ENCODE measurements at regions not wholly inside any gene's neighbourhood (a gene's known extent, or its start where the extent isn't known, plus 50 kb on each side); places are given as distances from the start of the nearest gene placed in this dataset.

DNA sequence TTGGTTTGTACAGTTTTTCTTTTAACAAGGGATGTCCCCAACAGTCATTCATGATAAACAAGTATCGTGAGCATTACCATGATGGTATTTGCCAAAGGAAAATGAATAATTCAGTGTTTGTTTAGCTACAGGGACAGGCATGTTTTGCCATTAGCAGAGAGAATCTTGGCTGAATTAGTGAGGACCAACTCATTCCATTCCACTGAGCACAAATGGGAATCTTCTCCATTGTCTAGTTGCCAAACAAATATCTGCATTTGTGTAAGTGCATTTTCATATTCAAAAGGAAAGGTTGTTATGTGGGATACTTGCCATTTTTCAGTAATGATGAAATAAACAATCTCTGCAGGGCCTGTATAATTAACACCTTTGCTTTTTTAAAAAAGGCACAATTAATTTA, 1762.6 kb downstream of the RPA4 start:
- TF ChIP-seq CREB1 (CRISPR knock-in tag; IDR thresholded peaks at IDR 0.05), result no peak
- TF ChIP-seq, protein P1, sequence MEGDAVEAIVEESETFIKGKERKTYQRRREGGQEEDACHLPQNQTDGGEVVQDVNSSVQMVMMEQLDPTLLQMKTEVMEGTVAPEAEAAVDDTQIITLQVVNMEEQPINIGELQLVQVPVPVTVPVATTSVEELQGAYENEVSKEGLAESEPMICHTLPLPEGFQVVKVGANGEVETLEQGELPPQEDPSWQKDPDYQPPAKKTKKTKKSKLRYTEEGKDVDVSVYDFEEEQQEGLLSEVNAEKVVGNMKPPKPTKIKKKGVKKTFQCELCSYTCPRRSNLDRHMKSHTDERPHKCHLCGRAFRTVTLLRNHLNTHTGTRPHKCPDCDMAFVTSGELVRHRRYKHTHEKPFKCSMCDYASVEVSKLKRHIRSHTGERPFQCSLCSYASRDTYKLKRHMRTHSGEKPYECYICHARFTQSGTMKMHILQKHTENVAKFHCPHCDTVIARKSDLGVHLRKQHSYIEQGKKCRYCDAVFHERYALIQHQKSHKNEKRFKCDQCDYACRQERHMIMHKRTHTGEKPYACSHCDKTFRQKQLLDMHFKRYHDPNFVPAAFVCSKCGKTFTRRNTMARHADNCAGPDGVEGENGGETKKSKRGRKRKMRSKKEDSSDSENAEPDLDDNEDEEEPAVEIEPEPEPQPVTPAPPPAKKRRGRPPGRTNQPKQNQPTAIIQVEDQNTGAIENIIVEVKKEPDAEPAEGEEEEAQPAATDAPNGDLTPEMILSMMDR (IDR thresholded peaks at IDR 0.05), result no peak
- TF ChIP-seq ZNF317 (CRISPR knock-in tag; IDR thresholded peaks at IDR 0.05; ENCODE audit: borderline replicate concordance, low read depth), result no peak
- TF ChIP-seq NR1H2 (CRISPR knock-in tag; IDR thresholded peaks at IDR 0.05), result no peak
- TF ChIP-seq, protein P2, sequence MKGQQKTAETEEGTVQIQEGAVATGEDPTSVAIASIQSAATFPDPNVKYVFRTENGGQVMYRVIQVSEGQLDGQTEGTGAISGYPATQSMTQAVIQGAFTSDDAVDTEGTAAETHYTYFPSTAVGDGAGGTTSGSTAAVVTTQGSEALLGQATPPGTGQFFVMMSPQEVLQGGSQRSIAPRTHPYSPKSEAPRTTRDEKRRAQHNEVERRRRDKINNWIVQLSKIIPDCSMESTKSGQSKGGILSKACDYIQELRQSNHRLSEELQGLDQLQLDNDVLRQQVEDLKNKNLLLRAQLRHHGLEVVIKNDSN (CRISPR knock-in tag; IDR thresholded peaks at IDR 0.05), result no peak
- TF ChIP-seq ZNF121 (CRISPR knock-in tag; IDR thresholded peaks at IDR 0.05), result no peak
- no peak for TF ChIP-seq OVOL2 (CRISPR knock-in tag; IDR thresholded peaks at IDR 0.05; ENCODE audit: borderline replicate concordance)
- TF ChIP-seq ZNF396 (CRISPR knock-in tag; IDR thresholded peaks at IDR 0.05; ENCODE audit: borderline replicate concordance), result no peak
- no peak for TF ChIP-seq SMAD4 (CRISPR knock-in tag; IDR thresholded peaks at IDR 0.05)
- TF ChIP-seq SP1 (CRISPR knock-in tag; conservative IDR thresholded peaks at IDR 0.05), result no peak
- TF ChIP-seq, protein P3, sequence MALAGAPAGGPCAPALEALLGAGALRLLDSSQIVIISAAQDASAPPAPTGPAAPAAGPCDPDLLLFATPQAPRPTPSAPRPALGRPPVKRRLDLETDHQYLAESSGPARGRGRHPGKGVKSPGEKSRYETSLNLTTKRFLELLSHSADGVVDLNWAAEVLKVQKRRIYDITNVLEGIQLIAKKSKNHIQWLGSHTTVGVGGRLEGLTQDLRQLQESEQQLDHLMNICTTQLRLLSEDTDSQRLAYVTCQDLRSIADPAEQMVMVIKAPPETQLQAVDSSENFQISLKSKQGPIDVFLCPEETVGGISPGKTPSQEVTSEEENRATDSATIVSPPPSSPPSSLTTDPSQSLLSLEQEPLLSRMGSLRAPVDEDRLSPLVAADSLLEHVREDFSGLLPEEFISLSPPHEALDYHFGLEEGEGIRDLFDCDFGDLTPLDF (CRISPR knock-in tag; IDR thresholded peaks at IDR 0.05), result no peak
- TF ChIP-seq, protein P4, sequence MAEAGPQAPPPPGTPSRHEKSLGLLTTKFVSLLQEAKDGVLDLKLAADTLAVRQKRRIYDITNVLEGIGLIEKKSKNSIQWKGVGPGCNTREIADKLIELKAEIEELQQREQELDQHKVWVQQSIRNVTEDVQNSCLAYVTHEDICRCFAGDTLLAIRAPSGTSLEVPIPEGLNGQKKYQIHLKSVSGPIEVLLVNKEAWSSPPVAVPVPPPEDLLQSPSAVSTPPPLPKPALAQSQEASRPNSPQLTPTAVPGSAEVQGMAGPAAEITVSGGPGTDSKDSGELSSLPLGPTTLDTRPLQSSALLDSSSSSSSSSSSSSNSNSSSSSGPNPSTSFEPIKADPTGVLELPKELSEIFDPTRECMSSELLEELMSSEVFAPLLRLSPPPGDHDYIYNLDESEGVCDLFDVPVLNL (CRISPR knock-in tag; IDR thresholded peaks at IDR 0.05; ENCODE audit: borderline replicate concordance, low read depth), result no peak
- TF ChIP-seq, protein P5, sequence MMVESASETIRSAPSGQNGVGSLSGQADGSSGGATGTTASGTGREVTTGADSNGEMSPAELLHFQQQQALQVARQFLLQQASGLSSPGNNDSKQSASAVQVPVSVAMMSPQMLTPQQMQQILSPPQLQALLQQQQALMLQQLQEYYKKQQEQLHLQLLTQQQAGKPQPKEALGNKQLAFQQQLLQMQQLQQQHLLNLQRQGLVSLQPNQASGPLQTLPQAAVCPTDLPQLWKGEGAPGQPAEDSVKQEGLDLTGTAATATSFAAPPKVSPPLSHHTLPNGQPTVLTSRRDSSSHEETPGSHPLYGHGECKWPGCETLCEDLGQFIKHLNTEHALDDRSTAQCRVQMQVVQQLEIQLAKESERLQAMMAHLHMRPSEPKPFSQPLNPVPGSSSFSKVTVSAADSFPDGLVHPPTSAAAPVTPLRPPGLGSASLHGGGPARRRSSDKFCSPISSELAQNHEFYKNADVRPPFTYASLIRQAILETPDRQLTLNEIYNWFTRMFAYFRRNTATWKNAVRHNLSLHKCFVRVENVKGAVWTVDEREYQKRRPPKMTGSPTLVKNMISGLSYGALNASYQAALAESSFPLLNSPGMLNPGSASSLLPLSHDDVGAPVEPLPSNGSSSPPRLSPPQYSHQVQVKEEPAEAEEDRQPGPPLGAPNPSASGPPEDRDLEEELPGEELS (CRISPR knock-in tag; IDR thresholded peaks at IDR 0.05), result no peak
- no peak for TF ChIP-seq TEAD4 (CRISPR knock-in tag; IDR thresholded peaks at IDR 0.05)
